Glomerular visceral epithelial cell (primary cell): ENCODE measurements at regions not wholly inside any gene's neighbourhood (a gene's known extent, or its start where the extent isn't known, plus 50 kb on each side); places are given as distances from the start of the nearest gene placed in this dataset.
"Not testable (repeated sequence)": the region's sequence is repeated elsewhere in the genome, so short reads cannot be mapped to it uniquely, and the experiment has no call there.

Experiments used
- DNase-seq: peaks from one replicate; pipeline ENCODE4 v3.0.0-alpha.2; 2016; ENCODE audit errors: extremely low spot score

DNA sequence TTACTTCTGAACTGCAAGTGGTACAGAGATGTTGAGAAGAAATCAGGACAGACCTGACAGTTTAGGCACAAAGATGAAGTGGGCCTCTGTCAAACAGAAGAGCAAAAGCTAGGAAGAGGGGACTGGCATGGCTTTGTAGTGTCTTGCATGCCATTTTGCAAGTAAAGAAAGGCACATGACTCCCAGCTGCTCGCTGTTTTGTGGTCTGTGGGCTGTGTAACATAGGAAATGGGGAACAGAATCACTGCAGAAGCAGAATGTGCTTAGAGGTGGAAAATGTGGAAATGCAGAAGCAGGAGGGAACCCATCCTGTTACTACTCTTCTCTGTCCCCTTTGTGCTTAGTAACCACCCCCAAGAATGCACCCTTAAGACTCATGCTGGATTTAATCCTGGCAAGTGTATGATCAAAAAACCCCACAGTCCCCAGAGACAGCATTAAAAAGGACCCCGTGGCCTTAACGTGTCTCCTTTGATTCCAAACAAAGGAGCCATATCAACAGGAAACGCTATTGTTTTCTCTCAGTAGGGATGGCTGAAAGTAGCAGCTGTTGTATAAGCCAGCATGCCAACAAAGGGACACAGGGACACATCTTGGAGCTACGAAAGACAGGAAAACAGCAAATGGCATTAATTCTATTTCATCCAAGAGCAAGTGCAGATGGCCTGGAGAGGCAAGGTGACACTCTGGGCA, 177.6 kb upstream of the GLRA2 start:
- no peak for DNase-seq

DNA sequence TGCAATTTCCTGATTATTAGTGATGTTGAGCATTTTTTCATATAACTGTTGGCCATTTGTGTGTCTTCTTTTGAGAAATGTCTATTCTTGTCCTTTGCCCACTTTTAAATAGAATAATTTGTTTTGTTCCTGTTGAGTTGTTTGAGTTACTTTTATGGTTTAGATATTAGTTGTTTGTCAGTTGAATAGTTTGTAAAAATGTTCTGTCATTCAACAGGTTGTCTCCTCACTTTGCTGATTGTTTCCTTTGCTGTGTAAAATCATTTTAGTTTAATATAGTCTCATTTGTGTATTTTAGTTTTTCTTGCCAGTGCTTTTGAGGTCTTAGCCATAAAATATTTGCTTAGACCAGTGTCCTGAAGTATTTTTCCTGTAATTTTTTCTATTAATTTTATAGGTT, 181.8 kb upstream of the GLRA2 start:
- no peak for DNase-seq

GRCh38 chrX:14344172-14344940, 185.0 kb upstream of the GLRA2 start:
- DNase-seq, result no peak

GRCh38 chrX:14309431-14309830, 219.9 kb upstream of the GLRA2 start:
- no peak for DNase-seq

GRCh38 chrX:14308976-14309375, 220.4 kb upstream of the GLRA2 start:
- DNase-seq, result not testable (repeated sequence)

DNA sequence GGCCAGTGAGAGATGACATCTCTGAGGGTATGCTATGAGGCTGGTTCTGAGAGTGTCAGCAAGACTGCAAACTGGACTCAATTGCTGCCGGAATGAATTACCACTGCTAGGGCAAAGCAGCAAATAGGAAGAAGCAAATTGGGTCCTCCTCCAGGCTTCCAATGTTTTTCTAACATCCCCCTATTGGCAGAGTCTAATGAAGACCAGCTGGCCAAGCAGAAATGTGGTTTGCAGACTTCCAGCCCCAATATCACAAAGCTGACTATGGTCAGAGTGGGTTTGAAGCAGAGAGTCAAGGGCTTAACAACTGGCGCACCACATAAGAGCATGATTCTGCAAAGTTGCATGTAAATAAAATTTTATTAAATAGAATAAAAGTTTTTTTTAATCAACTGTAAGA, 225.4 kb upstream of the GLRA2 start:
- DNase-seq, result no peak

GRCh38 chrX:14302561-14302960, 226.8 kb upstream of the GLRA2 start:
- DNase-seq, result not testable (repeated sequence)

- no peak for DNase-seq
Observed at GRCh38 chrX:14300376-14300775, 229.0 kb upstream of the GLRA2 start.

- no peak for DNase-seq
Observed at GRCh38 chrX:14295426-14295825, 233.9 kb upstream of the GLRA2 start.

DNA sequence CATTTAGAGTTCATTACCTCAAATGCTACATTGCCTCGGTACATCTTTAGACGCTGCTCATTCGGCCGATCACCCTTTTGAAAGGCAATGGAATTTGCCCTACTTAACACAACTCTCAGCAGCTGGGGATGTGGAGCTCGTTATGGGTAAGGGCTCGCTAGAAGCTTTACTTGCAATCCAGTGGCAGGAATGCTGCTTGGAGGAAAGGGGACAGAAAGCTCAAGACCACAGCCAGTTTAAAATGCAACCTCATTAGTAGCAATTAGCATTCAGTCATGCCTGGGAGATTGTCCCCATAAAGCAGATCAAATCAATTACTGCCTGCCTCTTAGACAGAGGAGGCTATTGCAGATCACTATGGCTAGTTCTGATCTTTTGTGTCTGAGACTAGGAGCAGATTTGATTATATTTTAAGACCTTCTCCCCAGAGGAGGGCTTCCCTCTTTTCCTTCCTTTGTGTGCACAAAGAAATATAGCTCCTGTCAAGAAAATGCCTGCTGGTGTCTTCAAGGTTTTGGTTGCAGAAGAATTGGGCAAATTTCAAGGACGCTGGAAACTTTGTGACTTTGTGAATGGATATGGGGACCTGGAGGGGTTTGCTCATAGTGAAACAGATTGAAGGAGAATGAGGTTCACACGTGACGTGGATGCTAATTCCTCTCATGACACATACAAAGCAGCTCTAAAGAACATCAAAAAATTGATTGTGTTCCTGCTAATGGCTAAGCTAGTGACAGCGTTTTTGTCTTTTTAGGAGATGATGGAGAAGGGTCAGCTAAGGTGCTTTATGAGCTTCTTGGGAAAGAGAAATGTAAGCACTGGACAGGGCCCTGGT, 237.5 kb upstream of the GLRA2 start:
- DNase-seq, result no peak

DNA sequence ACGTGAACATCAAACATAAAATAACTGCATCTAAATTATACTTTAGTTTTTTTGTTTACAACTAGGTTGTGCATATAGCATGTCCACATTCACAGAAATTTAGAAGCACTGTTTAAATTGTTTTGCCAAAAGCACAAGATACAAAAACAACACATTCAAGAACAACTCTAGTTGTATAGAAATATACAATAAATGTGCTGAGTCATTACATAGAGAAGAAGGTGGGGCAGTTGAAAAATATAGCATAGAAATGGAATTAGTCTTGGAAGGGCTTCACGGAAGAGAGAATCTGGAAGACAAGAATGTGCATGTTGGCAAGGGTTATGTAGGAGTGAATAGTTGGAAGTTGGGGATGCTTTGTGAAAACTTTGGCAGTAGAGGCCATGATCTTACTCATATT, 239.0 kb upstream of the GLRA2 start:
- DNase-seq, result no peak

- DNase-seq, result no peak
Observed at GRCh38 chrX:14274691-14275090, 245.0 kb upstream of the GEMIN8 start.

- DNase-seq, result no peak
Observed at GRCh38 chrX:14267216-14267615, 237.5 kb upstream of the GEMIN8 start.

DNA sequence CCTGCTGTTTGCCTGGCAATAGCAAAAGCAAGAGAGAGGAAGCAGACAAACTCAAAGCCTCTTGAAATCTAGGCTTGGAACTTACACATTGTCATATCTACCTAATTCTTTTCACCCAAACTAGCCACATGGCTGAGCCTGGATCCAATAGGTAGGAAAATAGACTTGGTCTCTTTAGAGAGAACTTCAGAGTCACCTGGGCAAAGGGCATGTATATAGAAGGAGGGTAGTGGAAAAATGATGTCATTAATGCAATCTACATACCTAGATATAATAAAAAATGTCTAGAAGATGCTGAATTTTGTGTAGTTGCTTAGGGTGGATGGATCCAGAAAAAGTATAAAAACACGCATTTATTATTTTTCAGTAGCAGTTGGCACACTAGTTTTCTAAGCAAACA, 237.0 kb upstream of the GEMIN8 start:
- no peak for DNase-seq

DNA sequence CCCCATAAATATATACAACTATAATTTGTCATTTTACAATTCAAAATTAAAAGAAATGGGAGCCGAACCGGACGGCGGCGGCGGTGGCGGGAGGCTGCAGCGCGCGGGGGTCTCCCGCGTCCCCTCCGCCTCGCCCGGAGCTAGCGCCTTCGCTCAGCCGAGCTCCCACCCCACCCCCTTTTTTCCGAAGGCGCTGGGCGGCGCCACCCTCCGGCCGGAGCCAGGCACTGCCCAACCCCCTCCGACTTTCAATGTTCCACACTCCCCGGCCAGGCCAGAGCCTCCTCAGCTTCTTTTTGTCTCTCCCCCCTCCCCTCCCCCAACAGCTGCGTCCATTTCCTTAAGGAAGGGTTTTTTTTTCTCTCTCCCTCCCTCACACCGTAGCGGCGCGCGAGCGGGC, 214.1 kb upstream of the GEMIN8 start:
- DNase-seq, result no peak

GRCh38 chrX:14235004-14235403, 205.3 kb upstream of the GEMIN8 start:
- DNase-seq, result no peak

DNA sequence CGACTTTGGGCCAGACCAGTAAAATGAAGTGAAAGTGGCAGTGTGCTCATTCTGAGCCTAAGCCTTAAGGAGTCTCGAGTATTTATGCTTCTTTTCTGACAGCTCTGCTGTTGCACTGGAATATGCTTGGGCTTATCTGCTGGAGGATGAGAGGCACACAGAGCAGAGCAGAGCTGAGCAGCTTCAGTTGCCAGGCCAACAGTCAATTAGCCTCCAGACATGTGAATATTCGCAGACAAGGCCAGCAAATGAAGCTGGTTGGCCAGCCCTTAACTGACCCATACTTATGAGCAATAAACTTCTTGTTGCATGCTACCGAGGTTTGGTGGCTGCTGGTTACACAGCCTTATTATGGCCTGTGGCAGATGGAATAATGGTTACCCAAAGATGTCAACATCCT, 203.0 kb upstream of the GEMIN8 start:
- DNase-seq, result no peak

DNA sequence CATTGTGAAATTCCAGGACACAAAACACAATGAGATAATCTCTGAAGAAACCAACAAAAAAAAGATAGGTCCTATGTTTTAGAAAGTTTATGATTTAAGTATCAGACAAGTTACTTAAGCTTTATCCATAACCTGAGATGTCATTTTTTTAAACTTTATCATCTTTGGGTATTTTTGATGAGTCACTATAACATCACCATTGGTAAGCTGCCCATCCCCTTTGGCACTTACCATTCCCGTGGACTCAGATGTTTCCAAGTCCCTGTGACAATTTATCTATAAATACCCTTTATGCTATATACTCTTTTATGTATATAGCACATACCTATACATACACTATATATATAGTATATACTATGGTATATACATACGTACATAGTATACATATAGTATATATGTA, 198.9 kb upstream of the GEMIN8 start:
- DNase-seq, result no peak

DNA sequence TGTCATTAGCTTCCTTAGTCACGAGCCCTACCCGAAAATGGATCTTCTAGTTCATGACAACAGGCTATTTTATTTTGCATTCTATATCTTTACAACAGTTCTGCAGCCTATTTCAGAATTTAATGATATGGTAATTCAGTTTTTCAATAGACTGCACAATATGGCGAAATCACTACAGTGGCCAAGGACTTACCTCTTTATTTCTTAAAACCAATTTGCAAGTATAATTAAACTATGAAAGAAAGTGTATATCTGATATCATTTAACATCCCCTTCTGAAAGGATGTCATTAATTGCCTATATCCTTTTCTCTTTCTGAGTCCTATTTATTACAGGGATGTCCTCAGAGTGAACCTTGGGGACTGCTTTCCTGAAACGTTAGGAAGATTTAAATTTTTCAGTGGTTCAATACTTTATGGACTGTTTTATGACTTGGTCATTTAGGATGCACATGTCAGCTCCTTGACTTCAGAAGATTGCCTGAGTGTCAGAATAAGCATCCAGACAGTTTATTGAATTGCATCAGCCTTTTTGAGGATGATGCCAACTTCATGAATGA, 190.8 kb upstream of the GEMIN8 start:
- no peak for DNase-seq

GRCh38 chrX:14209034-14209433, 179.3 kb upstream of the GEMIN8 start:
- no peak for DNase-seq

GRCh38 chrX:14194711-14195110, 165.0 kb upstream of the GEMIN8 start:
- no peak for DNase-seq

DNA sequence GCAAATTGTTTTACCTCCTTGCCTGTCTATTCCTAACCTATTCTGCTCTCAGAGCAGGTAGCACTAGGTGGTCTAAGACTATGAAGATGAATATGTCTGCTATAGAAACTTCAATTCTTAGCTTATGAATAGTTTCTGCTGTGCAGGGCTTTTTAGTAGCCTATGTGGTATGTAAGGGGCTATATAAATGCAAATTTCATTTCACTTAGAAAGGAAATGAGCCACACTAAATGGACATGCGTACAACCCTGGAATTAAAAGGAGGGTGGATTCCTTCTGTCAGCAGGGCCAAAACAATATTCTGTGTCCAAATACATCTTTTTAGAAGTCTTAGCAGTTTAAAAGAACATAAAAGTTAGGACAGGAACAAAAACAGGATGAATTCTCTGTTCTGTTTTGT, 163.9 kb upstream of the GEMIN8 start:
- no peak for DNase-seq
